GM18907 (cell line): ENCODE measurements at regions not wholly inside any gene's neighbourhood (a gene's known extent, or its start where the extent isn't known, plus 50 kb on each side); places are given as distances from the start of the nearest gene placed in this dataset.
"Not testable (repeated sequence)": the region's sequence is repeated elsewhere in the genome, so short reads cannot be mapped to it uniquely, and the experiment has no call there.

Experiments used
- ATAC-seq: cut with Tn5 transposase; IDR thresholded peaks from one replicate; pipeline ENCODE4 v1.9.1; 2021; ENCODE audit warnings: mild to moderate bottlenecking, moderate library complexity; ENCODE audit not compliant: unreplicated experiment

DNA sequence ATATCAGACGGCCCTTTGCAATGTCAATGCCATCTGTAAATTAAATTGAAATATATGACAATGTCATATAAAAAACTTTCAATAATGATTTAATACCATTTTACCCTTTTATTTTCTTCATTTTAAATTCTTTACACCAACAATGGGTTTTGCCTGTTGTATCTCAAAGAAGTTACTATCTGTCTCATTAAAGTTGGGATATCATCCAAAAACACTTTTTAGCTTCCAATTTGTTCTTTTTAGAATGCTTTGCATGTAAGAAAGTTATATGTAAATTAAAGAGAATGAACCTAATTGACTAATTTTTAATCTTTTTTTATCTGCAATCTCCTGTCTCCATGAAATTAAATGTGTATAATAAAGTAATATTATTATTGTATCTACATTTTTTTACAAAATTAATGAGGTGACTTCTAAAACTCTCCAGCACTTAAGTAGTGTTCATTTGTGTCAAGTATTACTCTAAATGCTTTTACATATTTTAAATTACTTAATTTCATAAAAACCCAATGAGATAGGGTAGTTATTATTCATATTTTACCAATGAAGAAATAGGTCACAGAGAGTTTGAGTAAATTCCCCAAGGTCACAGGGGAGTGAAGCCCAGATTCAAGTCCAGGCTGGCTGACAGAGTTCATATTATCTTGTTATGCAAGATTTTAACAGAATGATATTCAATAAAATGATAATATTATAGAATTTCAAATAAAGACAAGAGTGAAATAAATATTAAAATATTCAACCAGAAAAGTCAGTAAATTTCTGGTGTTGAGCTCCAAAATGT is 673.0 kb upstream of the FLRT2 start:
- ATAC-seq: no peak

GRCh38 chr14:84857571-84857970 is 672.4 kb upstream of the FLRT2 start:
- ATAC-seq: no peak

DNA sequence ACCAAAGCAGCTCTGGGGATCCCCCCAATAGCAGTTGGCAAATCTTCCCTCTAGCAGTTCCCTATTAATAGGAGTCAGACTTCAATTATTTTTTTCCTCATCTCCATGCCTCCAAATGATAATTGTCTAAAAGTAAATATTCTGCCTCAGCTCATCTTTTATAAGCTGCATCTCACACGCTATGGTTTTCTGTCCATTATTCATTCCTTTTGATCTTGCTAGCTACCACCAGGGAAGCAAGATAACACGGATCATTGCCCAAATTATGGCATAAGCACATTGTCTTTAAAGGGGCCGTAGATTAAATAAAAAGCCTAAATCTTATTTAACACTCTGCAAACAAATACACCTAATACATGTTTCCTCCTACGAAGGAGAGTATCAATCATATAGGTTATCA is 670.8 kb upstream of the FLRT2 start:
- ATAC-seq: no peak

DNA sequence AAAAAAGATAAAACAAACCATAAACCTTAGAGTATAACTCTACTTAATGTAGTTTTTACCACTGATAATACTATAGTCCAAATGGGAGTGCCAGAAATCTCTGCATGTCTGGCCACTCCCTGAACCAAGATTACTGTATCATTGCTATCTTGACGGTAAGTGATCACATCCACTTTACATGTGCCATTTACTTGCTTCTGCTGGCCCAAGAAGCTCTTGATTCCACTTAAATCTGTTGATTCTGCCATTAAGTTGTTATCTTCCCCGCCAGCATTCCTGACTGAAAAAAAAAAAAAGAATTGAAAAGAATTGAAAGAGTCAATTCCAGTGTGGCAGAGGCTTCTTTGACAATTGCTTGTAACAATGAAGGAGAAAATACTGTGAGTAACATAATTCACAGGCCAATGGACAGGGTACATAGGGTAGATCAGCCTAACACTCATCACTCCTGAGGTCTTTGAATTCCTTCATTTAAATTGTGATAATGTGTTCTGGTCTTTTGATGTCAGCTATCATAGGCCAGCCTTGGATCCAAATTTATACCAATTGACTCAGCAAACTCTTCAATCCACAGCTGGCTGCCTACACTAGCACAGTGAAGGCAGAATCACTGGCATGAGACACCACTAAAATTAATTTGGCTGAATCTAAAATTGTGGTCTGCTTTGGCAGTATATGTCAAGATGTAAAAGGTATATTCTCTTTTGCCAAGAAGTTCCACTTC is 665.2 kb upstream of the FLRT2 start:
- no peak for ATAC-seq

GRCh38 chr14:84871734-84872133 is 658.2 kb upstream of the FLRT2 start:
- ATAC-seq: no peak

DNA sequence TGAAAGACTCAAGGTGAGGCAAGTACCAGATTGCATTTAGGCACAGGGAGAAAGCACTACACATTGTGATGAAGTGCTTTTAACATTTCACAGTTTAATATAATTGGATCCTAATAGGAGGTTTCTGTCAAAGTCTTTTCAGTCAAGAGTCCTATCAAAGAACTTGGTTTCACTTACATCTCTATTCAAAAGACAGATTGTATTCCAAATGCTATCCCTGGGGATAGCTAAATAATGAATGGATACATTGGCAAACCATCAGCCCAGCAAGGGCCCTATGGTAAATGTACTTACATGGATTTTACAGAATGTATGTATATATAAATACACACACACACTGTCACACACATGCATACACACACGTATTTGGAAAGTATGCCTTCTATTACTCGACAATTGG is 655.5 kb upstream of the FLRT2 start:
- no peak for ATAC-seq

DNA sequence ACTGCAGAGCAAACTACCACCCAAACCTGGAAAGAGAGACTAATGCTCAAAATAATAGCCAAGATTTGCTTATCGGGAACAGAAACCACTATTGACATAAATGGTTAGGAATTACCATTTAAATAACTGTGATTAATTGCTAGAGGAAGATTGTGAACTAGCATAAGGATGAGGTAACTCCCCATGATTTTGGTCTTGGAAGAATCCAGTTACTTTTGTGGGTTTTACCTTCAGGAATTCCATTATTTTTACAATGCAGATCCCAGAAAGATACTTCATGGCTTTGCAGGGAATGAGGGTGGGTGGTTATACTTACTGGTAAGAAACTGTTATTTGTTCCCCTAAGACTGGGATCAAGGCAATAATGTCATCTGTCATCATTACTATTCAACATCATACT is 652.9 kb upstream of the FLRT2 start:
- ATAC-seq: no peak

GRCh38 chr14:84882830-84883229 is 647.1 kb upstream of the FLRT2 start:
- ATAC-seq: no peak

DNA sequence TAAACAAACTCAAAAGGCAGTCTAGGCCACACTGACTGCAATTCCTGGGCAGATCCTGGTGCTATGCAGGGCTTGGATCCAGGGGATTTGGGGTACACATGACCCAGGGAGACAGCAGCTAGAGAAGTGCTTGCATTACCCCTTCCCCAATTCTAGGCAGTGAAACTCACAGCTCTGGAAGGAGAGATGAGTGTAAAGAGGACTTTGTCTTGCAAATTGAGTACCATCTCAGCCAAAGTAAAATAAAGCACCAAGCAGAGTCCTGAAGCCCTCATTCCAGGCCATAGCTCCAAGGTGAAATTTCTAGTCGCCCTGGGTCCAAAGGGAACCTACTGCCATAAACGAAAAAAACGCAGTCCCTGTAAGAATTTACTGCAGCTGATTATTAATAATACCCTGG is 644.9 kb upstream of the FLRT2 start:
- no peak for ATAC-seq

GRCh38 chr14:84891404-84891803 is 638.5 kb upstream of the FLRT2 start:
- no peak for ATAC-seq

GRCh38 chr14:84894254-84894653 is 635.7 kb upstream of the FLRT2 start:
- ATAC-seq: no peak

- no peak for ATAC-seq
Observed at GRCh38 chr14:84922370-84922769, 607.6 kb upstream of the FLRT2 start.

DNA sequence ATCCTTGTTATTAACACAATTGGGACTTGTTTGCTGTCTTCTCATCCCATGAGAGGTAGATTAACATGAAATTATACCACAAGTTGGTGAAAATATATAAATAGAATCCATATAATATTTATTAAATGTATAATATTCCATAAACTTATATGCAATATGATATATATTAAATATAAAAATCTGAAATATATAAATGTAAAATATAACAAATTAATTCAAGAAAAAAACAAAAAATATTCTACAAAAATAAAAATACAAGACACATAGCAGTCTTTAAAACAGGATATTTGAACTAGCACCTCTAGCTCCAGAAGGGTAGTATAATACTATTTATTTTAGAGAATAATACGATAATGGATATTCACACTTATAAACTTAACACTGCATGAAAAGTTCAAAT is 603.3 kb upstream of the FLRT2 start:
- no peak for ATAC-seq

GRCh38 chr14:84927096-84927827 is 602.7 kb upstream of the FLRT2 start:
- ATAC-seq: no peak

GRCh38 chr14:84929086-84929485 is 600.9 kb upstream of the FLRT2 start:
- no peak for ATAC-seq

- no peak for ATAC-seq
Observed at GRCh38 chr14:84929834-84930233, 600.1 kb upstream of the FLRT2 start.

DNA sequence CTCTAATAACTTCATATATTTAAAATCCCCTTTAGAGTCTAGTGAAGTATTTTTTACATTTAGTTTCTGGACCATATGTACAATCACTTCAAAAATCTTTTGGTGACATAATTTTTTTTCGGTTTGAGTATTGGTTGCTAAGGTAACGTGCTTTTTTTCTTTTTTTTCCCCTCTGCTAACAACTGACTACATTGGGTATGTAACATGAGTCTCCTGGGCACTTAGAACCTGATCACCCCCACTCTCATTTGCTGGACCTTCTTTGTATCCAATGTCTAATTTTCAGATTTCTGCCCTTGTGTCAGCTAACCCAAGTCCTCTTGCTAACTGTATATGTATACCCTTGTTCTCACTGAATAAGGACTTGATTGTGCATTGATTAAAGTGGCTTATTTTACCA is 592.9 kb upstream of the FLRT2 start:
- no peak for ATAC-seq

GRCh38 chr14:84937449-84937848 is 592.5 kb upstream of the FLRT2 start:
- ATAC-seq: no peak

- not testable (repeated sequence) for ATAC-seq
Observed at GRCh38 chr14:84944901-84945300, 585.0 kb upstream of the FLRT2 start.

DNA sequence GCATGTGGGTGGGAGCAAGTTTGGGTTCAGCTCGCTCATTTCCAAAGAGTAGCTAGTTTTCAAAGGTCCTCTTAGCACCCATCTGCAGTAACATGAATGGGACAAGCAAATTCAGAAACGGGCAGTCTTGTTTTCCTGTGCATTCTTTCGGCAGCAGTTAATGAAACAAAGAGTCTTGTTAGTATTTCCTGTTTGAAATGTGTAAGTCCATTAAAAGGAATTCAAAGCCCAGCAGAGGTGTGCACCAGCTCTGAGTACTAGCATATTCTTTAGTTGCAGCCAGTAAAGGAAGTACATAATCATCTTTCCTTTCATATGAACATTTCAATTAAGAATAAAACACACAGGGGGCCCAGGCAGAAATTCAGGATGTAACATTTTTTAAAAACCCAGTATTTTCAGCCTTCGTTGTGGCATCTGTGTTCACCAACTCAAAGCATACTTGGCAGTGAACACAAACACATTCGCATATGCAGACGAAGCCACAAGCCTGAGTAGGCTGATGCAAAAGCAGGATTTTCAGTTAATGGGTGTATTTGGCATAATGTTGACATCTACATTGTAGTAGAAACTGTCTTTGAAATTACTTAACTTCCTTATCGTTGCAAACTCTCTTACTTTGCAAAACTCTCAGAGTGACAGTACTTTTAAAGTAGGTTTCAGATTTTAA is 570.0 kb upstream of the FLRT2 start:
- ATAC-seq: no peak

DNA sequence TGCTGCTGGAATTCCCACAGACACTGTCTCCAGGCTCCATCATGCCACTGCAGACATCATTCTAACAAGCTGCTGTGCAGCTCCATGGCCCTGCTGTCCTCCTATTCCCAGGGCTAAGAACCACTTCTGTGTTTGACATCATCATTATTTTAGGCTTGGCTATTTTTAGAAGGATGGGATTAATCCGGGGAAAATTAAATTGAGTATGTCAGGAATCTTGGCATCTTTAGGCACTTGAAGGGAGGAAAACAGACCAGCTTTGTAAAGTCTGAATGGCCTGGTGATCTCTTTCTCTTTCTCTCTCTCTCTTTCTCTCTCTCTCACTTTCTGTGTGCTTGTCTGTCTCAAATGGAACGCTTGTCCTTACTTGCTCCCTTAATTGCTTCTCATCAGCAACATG is 568.3 kb upstream of the FLRT2 start:
- ATAC-seq: no peak
